Astrocyte (in vitro differentiated cells and primary cell): ENCODE measurements at regions not wholly inside any gene's neighbourhood (a gene's known extent, or its start where the extent isn't known, plus 50 kb on each side); places are given as distances from the start of the nearest gene placed in this dataset.

Source experiments
- DNase-seq: peaks from one replicate; pipeline ENCODE4 v3.0.0-alpha.2; 2010; ENCODE audit warnings: low read depth
- FAIRE-seq: peaks from 2 replicates; lab custom pipeline; 2011; peaks lifted over from hg19 to GRCh38; lab: Jason Lieb, UNC
- H2AFZ ChIP-seq: 2 replicates; pipeline ENCODE4 v1.6.0; 2012; ENCODE audit warnings: low read depth, low read length, inconsistent platforms
- H3K27ac ChIP-seq: 2 replicates; pipeline ENCODE4 v1.5.1; 2011; ENCODE audit warnings: low read depth, low read length, inconsistent platforms
- H3K27me3 ChIP-seq: 2 replicates; pipeline ENCODE4 v1.6.0; 2011; ENCODE audit warnings: low read length, inconsistent platforms; ENCODE audit not compliant: insufficient read depth
- H3K36me3 ChIP-seq: 2 replicates; pipeline ENCODE4 v1.5.1; 2011; ENCODE audit warnings: low read length, inconsistent platforms; ENCODE audit not compliant: insufficient read depth
- H3K4me1 ChIP-seq: 2 replicates; pipeline ENCODE4 v1.5.1; 2011; ENCODE audit warnings: low read length, inconsistent platforms; ENCODE audit not compliant: insufficient read depth
- H3K4me2 ChIP-seq: 2 replicates; pipeline ENCODE4 v1.6.0; 2012; ENCODE audit warnings: low read length, inconsistent platforms
- H3K4me3 ChIP-seq: 2 replicates; pipeline ENCODE4 v1.5.1; 2011; ENCODE audit warnings: low read depth, mild to moderate bottlenecking, low read length, inconsistent platforms; ENCODE audit not compliant: insufficient read depth
- H3K79me2 ChIP-seq: 2 replicates; pipeline ENCODE4 v1.6.0; 2012; ENCODE audit warnings: mild to moderate bottlenecking, low read length, inconsistent platforms; ENCODE audit not compliant: insufficient read depth
- H3K9ac ChIP-seq: 2 replicates; pipeline ENCODE4 v1.6.0; 2012; ENCODE audit warnings: mild to moderate bottlenecking, low read length, inconsistent platforms
- H3K9me3 ChIP-seq: 2 replicates; pipeline ENCODE4 v1.5.1; 2012; ENCODE audit warnings: low read depth, mild to moderate bottlenecking, low read length, inconsistent platforms; ENCODE audit not compliant: insufficient read depth
- H4K20me1 ChIP-seq: 2 replicates; pipeline ENCODE4 v1.6.0; 2012; ENCODE audit warnings: low read length, inconsistent platforms; ENCODE audit not compliant: insufficient read depth
- H3K27ac Mint-ChIP-seq: one replicate; pipeline ENCODE4 v1.8.0; 2021; ENCODE audit warnings: mild to moderate bottlenecking, mixed read lengths; ENCODE audit not compliant: unreplicated experiment
- H3K27me3 Mint-ChIP-seq: one replicate; pipeline ENCODE4 v1.8.0; 2021; ENCODE audit warnings: low read depth, mixed read lengths; ENCODE audit not compliant: unreplicated experiment
- H3K36me3 Mint-ChIP-seq: one replicate; pipeline ENCODE4 v1.8.0; 2021; ENCODE audit warnings: low read depth, mixed read lengths; ENCODE audit not compliant: unreplicated experiment
- H3K4me1 Mint-ChIP-seq: one replicate; pipeline ENCODE4 v1.8.0; 2021; ENCODE audit warnings: low read depth, mixed read lengths; ENCODE audit not compliant: unreplicated experiment
- H3K4me3 Mint-ChIP-seq: one replicate; pipeline ENCODE4 v1.8.0; 2021; ENCODE audit warnings: mild to moderate bottlenecking, moderate library complexity, mixed read lengths; ENCODE audit not compliant: unreplicated experiment
- H3K9me3 Mint-ChIP-seq: one replicate; pipeline ENCODE4 v1.8.0; 2021; ENCODE audit warnings: mild to moderate bottlenecking, mixed read lengths; ENCODE audit not compliant: unreplicated experiment
- EZH2 ChIP-seq: IDR thresholded peaks from 2 replicates; pipeline ENCODE4 v1.6.1; 2012; ENCODE audit warnings: mild to moderate bottlenecking, low read length, inconsistent platforms; ENCODE audit not compliant: insufficient read depth
- TF ChIP-seq, protein P1 (sequence below): IDR thresholded peaks from 2 replicates; pipeline ENCODE4 v1.5.1; 2011; ENCODE audit warnings: low read depth, mild to moderate bottlenecking, inconsistent platforms, low read length, moderate library complexity; ENCODE audit not compliant: insufficient read depth

DNA sequence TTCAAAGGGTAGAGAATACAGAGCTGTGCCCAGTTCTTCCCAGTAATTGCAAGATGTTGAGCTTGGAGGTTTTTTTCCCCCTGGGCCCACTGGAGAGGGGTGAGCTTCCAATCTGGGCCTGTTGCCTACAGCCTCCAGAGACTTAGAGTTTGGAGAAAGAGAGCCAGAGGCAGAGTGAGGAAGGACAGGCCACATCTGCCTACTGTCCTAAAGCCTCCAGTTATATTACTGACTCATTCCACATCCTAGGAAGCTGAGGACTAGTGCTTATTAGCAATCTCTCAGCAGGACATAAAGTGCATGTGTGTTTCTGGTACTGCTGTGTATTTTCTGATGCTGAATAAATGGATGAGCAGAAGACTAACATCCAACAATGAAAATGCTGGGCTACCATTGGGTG, 181.0 kb upstream of the MAMLD1 start:
- Histone ChIP-seq H3K4me1 (no peaks in the 10 kb centered on the region), H3K27ac (no peak overlapping the region), H3K9ac (no peak overlapping the region), H3K27me3 (no peaks in the 10 kb centered on the region), H3K79me2 (no peaks in the 10 kb centered on the region), H3K4me2 (no peak overlapping the region), H3K9me3 (no peaks in the 10 kb centered on the region), H3K36me3 (no peaks in the 10 kb centered on the region), H2AFZ (no peak overlapping the region), H4K20me1 (no peaks in the 10 kb centered on the region), H3K4me3 (no peak overlapping the region)
- H3K4me3 Mint-ChIP-seq = no peak overlapping the region
- H3K36me3 Mint-ChIP-seq = no peaks in the 10 kb centered on the region
- H3K9me3 Mint-ChIP-seq = peaks cover 8% of the 10 kb centered on the region
- FAIRE-seq (no peak), DNase-seq (no peak)
- TF ChIP-seq, protein P1, sequence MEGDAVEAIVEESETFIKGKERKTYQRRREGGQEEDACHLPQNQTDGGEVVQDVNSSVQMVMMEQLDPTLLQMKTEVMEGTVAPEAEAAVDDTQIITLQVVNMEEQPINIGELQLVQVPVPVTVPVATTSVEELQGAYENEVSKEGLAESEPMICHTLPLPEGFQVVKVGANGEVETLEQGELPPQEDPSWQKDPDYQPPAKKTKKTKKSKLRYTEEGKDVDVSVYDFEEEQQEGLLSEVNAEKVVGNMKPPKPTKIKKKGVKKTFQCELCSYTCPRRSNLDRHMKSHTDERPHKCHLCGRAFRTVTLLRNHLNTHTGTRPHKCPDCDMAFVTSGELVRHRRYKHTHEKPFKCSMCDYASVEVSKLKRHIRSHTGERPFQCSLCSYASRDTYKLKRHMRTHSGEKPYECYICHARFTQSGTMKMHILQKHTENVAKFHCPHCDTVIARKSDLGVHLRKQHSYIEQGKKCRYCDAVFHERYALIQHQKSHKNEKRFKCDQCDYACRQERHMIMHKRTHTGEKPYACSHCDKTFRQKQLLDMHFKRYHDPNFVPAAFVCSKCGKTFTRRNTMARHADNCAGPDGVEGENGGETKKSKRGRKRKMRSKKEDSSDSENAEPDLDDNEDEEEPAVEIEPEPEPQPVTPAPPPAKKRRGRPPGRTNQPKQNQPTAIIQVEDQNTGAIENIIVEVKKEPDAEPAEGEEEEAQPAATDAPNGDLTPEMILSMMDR = no peak
- TF ChIP-seq EZH2 = no peak
- peaks cover 3% of the 10 kb centered on the region for H3K4me1 Mint-ChIP-seq
- H3K27ac Mint-ChIP-seq = no peak overlapping the region
- H3K27me3 Mint-ChIP-seq = no peaks in the 10 kb centered on the region

GRCh38 chrX:150184491-150184890, 178.6 kb upstream of the MAMLD1 start:
- Histone ChIP-seq H3K4me1 (no peaks in the 10 kb centered on the region), H3K27me3 (no peaks in the 10 kb centered on the region), H3K4me3 (no peak overlapping the region), H3K4me2 (peak overlapping the region; percentile 41), H4K20me1 (no peaks in the 10 kb centered on the region), H2AFZ (no peak overlapping the region), H3K9me3 (no peaks in the 10 kb centered on the region), H3K9ac (no peak overlapping the region), H3K79me2 (no peaks in the 10 kb centered on the region), H3K36me3 (no peaks in the 10 kb centered on the region), H3K27ac (no peak overlapping the region)
- Mint-ChIP-seq H3K4me3 (no peak overlapping the region), H3K9me3 (peaks cover 10% of the 10 kb centered on the region), H3K36me3 (no peaks in the 10 kb centered on the region), H3K27me3 (no peaks in the 10 kb centered on the region), H3K27ac (no peak overlapping the region), H3K4me1 (peaks cover 3% of the 10 kb centered on the region)
- FAIRE-seq (no peak), DNase-seq (peak; percentile 27)
- no peak for TF ChIP-seq EZH2
- TF ChIP-seq, protein P1 = no peak

DNA sequence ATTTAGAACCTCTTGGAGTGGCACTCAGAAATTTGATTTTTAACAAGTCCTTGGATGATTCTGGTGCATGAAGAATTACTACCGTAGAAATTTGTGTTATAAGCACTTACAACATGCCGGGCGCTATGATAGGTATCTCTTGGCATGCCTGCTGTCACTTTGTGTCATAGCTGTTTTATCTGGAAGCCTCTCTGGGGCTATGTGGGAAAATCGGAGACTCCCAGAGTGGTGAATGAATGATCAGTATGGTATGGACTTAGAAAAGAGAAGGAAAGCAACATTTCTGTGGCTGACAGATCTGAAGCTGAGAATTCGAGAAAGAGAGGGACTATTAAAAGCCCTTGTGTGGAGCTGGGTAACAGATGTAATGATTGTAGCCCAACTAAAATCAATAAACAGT, 177.4 kb upstream of the MAMLD1 start:
- no peak overlapping the region for H2AFZ ChIP-seq
- Mint-ChIP-seq H3K27ac (no peak overlapping the region), H3K4me3 (no peak overlapping the region), H3K4me1 (peaks cover 3% of the 10 kb centered on the region), H3K36me3 (no peaks in the 10 kb centered on the region), H3K9me3 (peaks cover 10% of the 10 kb centered on the region), H3K27me3 (peaks cover 2% of the 10 kb centered on the region)
- no peaks in the 10 kb centered on the region for H4K20me1 ChIP-seq
- no peaks in the 10 kb centered on the region for H3K79me2 ChIP-seq
- FAIRE-seq (peak; percentile 39), DNase-seq (no peak)
- TF ChIP-seq, protein P1 = no peak
- TF ChIP-seq EZH2 = no peak
- no peak overlapping the region for H3K4me3 ChIP-seq
- no peaks in the 10 kb centered on the region for H3K4me1 ChIP-seq
- H3K36me3 ChIP-seq = no peaks in the 10 kb centered on the region
- no peaks in the 10 kb centered on the region for H3K27me3 ChIP-seq
- no peak overlapping the region for H3K9ac ChIP-seq
- H3K9me3 ChIP-seq = no peaks in the 10 kb centered on the region
- H3K27ac ChIP-seq = no peak overlapping the region
- H3K4me2 ChIP-seq = no peak overlapping the region
